NCI-H1694 (cell line): ENCODE measurements at regions not wholly inside any gene's neighbourhood (a gene's known extent, or its start where the extent isn't known, plus 50 kb on each side); places are given as distances from the start of the nearest gene placed in this dataset.
"Not testable (repeated sequence)": the region's sequence is repeated elsewhere in the genome, so short reads cannot be mapped to it uniquely, and the experiment has no call there.

Experiments
- DNase-seq: peaks from one replicate; lab custom pipeline; 2025; lab: John Stamatoyannopoulos, UW

- DNase-seq, result not testable (repeated sequence)
Measured at GRCh38 chr14:89660625-89661233, 243.7 kb upstream of the FOXN3 start.

DNA sequence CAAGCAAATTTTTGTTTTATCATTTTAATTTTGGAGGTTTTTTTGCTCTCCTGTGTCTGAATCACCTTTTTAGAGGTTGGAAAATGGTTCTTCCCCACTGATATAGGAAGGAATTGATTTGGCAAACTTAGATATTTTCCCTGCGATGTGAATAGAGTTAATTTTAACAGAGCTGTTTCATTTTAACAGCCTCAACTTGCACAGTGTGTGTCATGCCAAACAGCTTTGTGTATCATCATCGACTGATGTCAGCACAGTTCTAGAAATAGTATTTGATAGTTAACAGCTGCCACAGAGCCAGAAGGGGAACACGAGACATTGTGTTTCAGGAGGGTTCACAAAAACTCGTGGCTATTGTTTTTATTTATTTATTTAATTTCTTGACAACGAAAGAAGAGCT is 243.1 kb upstream of the FOXN3 start:
- peak; percentile 80 for DNase-seq

DNA sequence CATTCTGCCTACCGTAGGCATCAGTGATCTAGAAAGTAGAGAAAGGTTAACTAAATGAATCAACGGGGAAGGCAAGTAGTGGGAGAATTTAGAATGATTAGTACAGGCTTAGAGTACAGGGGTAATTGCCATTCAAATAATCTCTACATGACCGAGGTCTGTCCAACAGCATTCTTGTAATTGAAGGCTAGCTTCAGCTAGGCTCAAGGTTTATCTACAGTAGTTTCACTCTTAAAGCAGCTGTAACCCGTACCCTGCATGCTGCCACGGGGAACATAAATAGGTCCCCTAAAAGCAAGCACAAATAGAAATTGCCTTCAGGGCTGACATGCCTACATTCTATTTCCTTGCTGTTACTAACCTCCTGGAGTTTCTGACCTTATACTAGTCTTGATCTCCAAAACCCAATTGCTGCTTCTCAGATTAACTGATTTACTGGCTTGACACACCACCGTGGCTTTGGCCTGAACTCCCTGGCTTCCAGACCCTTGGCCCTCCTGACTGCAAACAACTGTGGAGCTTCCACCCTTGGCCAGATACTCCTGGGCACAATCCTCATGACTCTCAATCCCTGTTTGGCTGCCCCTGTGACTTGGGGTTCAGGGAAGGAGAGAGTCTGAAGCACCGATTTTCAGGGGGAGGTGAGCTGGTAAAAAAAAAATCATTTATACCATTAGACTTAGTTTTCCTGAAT is 242.1 kb upstream of the FOXN3 start:
- DNase-seq, result no peak

GRCh38 chr14:89657014-89657413 is 240.0 kb upstream of the FOXN3 start:
- DNase-seq, result no peak

- DNase-seq, result no peak
Measured at GRCh38 chr14:89654998-89655397, 238.0 kb upstream of the FOXN3 start.

DNA sequence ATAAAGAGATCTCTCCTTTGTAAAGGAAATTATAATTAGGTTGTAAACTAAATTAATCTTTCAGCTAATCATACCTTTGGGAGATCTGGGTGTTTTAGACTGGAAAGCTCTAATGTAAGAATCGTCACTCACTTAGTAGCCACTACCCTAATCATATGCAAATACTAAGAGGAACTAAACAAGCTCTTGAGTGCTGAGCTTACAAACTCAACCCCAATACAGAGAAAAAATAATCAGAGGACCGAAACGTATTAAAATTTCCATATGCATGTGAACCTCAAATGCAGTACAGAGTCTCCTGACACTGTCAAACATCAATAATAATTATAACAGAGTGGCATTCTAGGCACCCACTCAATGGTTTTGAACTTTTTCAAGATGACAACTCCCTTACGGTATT is 235.3 kb upstream of the FOXN3 start:
- no peak for DNase-seq

DNA sequence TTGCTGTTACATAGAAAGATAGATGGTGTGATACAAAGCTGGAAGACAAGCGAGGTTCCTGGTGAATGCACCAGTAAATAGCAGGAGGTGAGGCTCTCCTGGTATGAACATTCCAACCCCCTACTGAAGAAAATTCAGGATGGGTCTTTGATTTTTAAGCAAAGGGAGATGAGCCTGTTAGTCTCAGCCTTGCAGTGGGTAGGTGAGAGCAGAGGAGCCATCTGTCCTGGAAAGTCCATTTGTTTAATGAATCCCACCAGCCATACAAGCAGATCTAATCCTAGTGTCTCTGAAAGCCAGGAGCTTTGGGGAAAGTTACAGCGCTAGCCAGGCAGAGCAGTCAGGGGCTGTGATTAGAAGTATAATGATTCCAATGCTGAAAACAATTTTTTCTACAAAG is 234.8 kb upstream of the FOXN3 start:
- no peak for DNase-seq

- no peak for DNase-seq
Measured at GRCh38 chr14:89650077-89650978, 233.3 kb upstream of the FOXN3 start.

- DNase-seq, result no peak
Measured at GRCh38 chr14:89649451-89650075, 232.5 kb upstream of the FOXN3 start.

GRCh38 chr14:89648924-89649323 is 231.9 kb upstream of the FOXN3 start:
- DNase-seq, result no peak

DNA sequence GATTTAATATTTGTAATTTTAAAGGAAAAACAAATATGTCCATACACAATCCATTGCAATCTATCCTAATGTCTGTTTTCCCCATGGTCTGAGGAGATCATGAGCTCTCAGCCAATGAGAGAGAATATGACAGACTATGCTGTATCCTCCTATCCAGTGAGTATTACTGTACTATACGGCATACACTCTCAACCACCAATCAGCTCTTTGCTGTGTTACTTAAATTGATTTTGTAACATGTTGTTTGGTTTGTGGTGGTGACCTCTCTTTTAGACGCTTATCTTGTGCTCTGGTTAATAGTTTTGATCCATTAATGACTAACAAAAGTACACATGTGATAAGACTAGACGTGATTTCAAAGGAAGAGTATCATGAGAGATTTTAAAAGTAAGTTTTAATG is 231.5 kb upstream of the FOXN3 start:
- DNase-seq, result no peak

DNA sequence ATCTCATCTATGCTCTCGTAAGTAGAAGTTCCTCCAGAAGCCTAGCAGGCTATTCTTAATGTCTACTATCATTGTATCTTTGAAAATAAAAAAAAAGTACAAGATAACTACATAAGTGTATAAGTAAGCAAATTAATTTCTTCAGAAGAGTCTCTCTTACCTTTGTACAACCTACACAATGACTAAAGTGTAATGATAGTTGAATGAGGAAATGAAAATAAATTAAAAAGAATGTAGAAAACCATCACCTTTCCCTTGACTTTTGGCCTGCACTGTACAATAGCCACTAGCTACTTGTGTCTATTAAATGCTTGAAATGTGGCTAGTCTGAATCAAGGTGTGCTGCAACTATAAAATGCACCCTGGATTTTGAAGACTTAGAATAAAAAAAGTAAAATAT is 229.9 kb upstream of the FOXN3 start:
- no peak for DNase-seq

- no peak for DNase-seq
Measured at GRCh38 chr14:89644641-89645040, 227.6 kb upstream of the FOXN3 start.

DNA sequence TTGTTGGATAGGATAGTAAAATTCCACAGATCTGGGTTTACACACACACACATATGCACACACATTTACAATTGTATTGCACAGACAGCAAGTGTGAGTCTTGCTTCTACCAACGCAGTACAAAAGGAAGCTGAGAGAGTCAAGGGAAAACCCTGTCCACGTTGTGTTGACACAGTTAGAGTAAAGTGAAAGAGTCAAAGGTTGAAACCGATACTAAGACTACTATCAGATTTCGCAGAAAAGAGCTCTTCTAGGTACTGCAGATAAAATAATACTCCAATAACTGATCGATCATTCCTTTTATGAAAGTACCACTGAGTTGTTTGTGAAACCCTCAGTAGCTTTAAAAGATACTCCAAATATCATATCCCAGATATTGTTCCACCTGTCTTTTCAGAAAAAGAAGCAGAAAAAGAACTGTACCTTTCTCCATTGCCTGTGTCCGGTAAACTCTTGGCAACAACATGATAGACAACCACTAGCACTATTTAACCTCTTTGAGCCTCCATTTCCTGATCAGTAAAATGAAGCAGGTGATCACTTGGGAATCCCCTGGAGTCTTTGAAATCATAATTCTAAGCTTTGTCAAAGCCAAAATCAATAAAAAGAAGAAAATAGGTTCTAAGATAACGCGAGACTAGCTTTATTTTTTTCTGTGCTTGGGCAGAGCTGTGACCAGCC is 224.6 kb upstream of the FOXN3 start:
- no peak for DNase-seq

DNA sequence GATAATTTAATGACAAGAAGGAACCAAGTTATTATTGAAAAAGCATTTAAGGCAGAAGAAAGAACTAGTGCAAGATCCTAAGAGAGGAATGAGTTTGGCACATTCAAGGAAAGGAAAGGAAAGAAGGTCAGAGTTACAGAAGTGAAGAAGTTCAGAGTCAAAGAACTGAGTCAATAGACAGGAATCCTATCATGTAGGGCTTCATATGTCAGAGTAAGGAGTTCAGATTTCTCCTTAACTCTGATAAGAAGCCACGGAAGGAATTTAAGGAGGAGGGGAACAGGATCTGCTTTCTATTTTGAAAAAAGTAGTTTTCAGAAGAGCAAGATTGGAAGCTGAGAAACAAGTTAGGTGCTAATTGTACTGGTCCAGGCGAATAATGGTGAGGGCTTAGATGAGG is 223.1 kb upstream of the FOXN3 start:
- DNase-seq, result no peak

GRCh38 chr14:89639687-89640086 is 222.7 kb upstream of the FOXN3 start:
- DNase-seq, result no peak

GRCh38 chr14:89638891-89639290 is 221.9 kb upstream of the FOXN3 start:
- DNase-seq, result no peak

- no peak for DNase-seq
Measured at GRCh38 chr14:89637581-89637980, 220.5 kb upstream of the FOXN3 start.

DNA sequence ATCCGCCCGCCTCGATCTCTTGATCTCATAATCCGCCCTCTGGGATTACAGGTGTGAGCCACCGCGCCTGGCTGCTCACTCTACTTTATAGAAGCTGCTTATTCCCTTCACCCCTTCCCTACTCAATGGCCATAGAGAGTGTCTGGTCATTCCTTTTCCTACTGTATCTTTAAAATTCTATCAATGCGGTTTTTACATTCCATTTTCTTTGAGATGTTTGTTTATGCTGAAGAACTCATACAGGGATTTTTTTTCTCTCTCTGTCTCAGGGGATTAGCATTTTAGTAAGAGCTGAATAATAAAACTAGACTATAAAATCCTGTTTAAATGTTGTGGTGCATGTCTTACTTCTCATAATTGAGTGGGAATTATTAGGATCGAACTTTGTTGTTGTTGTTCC is 218.6 kb upstream of the FOXN3 start:
- DNase-seq, result no peak

DNA sequence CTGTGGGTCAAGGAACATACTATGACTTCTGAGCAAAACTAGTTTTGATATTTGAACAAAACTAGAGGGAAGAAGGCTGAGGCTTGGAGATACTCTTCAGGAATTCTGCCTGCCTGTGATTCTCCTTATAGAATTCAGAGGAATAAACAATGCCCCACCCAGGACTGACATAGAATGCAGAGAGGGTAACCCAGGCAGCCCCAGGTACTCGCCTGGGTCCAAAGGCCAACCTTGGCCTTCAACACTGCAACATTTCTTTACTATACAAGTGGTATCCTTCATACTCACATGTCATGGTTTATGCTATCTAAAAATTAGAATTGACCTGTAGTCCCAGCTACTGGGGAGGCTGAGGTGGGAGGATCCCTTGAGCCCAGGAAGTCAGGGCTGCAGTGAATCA is 217.0 kb upstream of the FOXN3 start:
- DNase-seq, result no peak

DNA sequence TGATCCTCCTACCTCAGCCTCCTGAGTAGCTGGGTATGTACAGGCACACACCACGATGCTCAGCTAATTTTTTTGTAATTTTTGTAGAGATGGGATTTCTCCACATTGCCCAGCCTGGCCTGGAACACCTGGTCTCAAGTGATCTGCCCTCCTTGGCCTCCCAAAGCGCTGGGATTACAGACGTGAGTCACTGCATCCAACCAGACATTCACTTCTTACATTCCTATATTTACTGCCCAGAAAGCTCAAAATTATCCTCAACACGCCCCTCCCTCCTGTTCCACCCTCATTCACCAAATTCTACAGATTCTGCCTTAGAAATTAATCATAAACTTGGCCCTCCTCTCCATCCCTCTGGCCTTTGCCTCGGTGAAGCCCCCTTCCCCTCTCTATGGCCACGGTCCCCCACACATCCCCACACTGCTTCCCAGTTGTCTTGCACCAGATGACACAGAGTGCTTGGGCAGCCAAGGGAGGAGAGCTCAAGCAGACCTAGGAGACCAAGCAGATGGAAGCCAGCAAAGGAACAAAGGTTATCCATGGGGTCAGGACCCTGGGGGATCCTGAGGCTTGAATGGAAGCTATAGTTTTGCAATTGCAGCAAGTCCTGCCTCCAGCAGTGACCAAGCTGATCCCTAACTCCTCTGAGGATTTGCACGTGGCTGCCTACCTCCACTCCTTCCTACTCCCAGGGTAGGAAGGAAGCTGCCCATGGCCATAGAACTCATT is 213.2 kb upstream of the FOXN3 start:
- no peak for DNase-seq
